HG03280 (cell line): ENCODE measurements at regions not wholly inside any gene's neighbourhood (a gene's known extent, or its start where the extent isn't known, plus 50 kb on each side); places are given as distances from the start of the nearest gene placed in this dataset.

Experiments
- ATAC-seq: cut with Tn5 transposase; IDR thresholded peaks from one replicate; pipeline ENCODE4 v1.9.1; 2021; ENCODE audit warnings: mild to moderate bottlenecking, moderate library complexity; ENCODE audit not compliant: unreplicated experiment

GRCh38 chr20:40925829-40926510 is 102.7 kb upstream of the TOP1 start:
- ATAC-seq: no peak

GRCh38 chr20:40926928-40927327 is 101.7 kb upstream of the TOP1 start:
- no peak for ATAC-seq

- ATAC-seq: no peak
These were observed 98.1 kb upstream of the TOP1 start for GRCh38 chr20:40930561-40930960.

GRCh38 chr20:40931410-40932044 is 97.1 kb upstream of the TOP1 start:
- no peak for ATAC-seq

GRCh38 chr20:40932436-40932835 is 96.2 kb upstream of the TOP1 start:
- no peak for ATAC-seq

GRCh38 chr20:40933758-40934157 is 94.9 kb upstream of the TOP1 start:
- ATAC-seq: no peak

GRCh38 chr20:40938020-40938419 is 90.6 kb upstream of the TOP1 start:
- no peak for ATAC-seq

GRCh38 chr20:40939667-40940066 is 89.0 kb upstream of the TOP1 start:
- ATAC-seq: no peak

- ATAC-seq: no peak
These were observed 87.5 kb upstream of the TOP1 start for GRCh38 chr20:40941133-40941610.

GRCh38 chr20:40942006-40942405 is 86.6 kb upstream of the TOP1 start:
- no peak for ATAC-seq

- no peak for ATAC-seq
These were observed 85.8 kb upstream of the TOP1 start for GRCh38 chr20:40942775-40943174.

- ATAC-seq: no peak
These were observed 85.0 kb upstream of the TOP1 start for GRCh38 chr20:40943591-40943990.

GRCh38 chr20:40945189-40945588 is 83.4 kb upstream of the TOP1 start:
- ATAC-seq: no peak

GRCh38 chr20:40945754-40946450 is 82.7 kb upstream of the TOP1 start:
- ATAC-seq: no peak

- no peak for ATAC-seq
These were observed 82.2 kb upstream of the TOP1 start for GRCh38 chr20:40946451-40946850.

- ATAC-seq: no peak
These were observed 80.0 kb upstream of the TOP1 start for GRCh38 chr20:40948465-40949267.

GRCh38 chr20:40949346-40949745 is 79.3 kb upstream of the TOP1 start:
- ATAC-seq: no peak

GRCh38 chr20:40952136-40952535 is 76.5 kb upstream of the TOP1 start:
- no peak for ATAC-seq

- ATAC-seq: no peak
These were observed 75.2 kb upstream of the TOP1 start for GRCh38 chr20:40953416-40953815.

GRCh38 chr20:40953856-40954255 is 74.8 kb upstream of the TOP1 start:
- ATAC-seq: no peak

- ATAC-seq: no peak
These were observed 74.0 kb upstream of the TOP1 start for GRCh38 chr20:40954521-40955165.
